ENCODE measurements at regions not wholly inside any gene's neighbourhood (a gene's known extent, or its start where the extent isn't known, plus 50 kb on each side); places are given as distances from the start of the nearest gene placed in this dataset.
A peak's percentile ranks its signal among the peaks of the same experiment; 100 is the strongest.

DNA sequence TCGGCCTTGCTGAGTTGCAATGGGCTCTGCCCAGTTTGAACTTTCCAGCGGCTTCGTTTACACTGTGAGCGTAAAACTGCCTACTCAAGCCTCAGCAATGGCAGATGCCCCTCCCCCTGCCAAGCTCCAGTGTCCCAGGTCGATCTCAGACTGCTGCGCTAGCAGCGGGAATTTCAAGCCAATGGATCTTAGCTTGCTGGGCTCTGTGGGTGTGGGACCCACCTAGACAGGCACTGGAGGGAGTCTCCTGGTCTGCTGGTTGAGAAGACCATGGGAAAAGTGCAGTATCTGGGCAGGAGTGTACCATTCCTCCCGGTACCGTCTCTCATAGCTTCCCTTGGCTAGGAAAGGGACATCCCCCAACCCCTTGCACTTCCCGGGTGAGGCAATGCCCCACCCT is 88.2 kb downstream of the KLHL28 start:
- TF ChIP-seq, protein P1, sequence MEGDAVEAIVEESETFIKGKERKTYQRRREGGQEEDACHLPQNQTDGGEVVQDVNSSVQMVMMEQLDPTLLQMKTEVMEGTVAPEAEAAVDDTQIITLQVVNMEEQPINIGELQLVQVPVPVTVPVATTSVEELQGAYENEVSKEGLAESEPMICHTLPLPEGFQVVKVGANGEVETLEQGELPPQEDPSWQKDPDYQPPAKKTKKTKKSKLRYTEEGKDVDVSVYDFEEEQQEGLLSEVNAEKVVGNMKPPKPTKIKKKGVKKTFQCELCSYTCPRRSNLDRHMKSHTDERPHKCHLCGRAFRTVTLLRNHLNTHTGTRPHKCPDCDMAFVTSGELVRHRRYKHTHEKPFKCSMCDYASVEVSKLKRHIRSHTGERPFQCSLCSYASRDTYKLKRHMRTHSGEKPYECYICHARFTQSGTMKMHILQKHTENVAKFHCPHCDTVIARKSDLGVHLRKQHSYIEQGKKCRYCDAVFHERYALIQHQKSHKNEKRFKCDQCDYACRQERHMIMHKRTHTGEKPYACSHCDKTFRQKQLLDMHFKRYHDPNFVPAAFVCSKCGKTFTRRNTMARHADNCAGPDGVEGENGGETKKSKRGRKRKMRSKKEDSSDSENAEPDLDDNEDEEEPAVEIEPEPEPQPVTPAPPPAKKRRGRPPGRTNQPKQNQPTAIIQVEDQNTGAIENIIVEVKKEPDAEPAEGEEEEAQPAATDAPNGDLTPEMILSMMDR (IDR thresholded peaks at IDR 0.05; ENCODE audit: extremely low read depth, insufficient read depth, missing control alignments) = no peak
- DNase-seq (ENCODE audit: low spot score) = no peak
- in situ Hi-C loops (cut with MboI; ENCODE audit: low pct_unique_long_range_greater_than_20kb, low sequenced_read_pairs, unreplicated experiment) = no loop called here

GRCh38 chr14:44866770-44867169 is 95.0 kb downstream of the KLHL28 start:
- TF ChIP-seq, protein P1 (IDR thresholded peaks at IDR 0.05; ENCODE audit: extremely low read depth, insufficient read depth, missing control alignments) = no peak
- DNase-seq (ENCODE audit: low spot score) = no peak
- in situ Hi-C loops (cut with MboI; ENCODE audit: low pct_unique_long_range_greater_than_20kb, low sequenced_read_pairs, unreplicated experiment) = no loop called here

- TF ChIP-seq, protein P1 (IDR thresholded peaks at IDR 0.05; ENCODE audit: extremely low read depth, insufficient read depth, missing control alignments) = no peak
- no peak for DNase-seq (ENCODE audit: low spot score)
- in situ Hi-C loops (cut with MboI; ENCODE audit: low pct_unique_long_range_greater_than_20kb, low sequenced_read_pairs, unreplicated experiment) = no loop called here
Measured at GRCh38 chr14:44866322-44866721, 95.4 kb downstream of the KLHL28 start.

GRCh38 chr14:44863271-44863670 is 98.5 kb downstream of the KLHL28 start:
- TF ChIP-seq, protein P1 (IDR thresholded peaks at IDR 0.05; ENCODE audit: extremely low read depth, insufficient read depth, missing control alignments) = no peak
- in situ Hi-C loops (cut with MboI; ENCODE audit: low pct_unique_long_range_greater_than_20kb, low sequenced_read_pairs, unreplicated experiment) = no loop called here

DNA sequence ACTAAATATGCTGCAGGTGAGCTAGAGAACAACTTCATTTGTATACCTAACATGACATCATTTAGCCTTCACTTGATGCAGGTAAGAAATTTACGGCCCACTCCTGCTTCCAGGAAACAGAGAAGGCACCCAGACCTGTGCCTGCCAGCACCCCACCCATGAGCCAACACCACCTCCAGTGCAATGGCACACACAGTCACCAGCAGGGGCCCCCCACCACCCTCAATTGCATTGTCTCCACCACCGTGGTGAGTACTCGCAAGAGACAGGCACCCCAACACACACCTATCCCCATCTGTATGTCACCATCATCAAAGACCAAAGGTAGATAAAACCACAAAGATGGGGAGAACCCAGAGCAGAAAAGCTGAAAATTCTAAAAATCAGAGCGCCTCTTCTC is 107.6 kb downstream of the KLHL28 start:
- TF ChIP-seq, protein P1 (IDR thresholded peaks at IDR 0.05; ENCODE audit: extremely low read depth, insufficient read depth, missing control alignments) = peak; percentile 8
- no peak for DNase-seq (ENCODE audit: low spot score)
- in situ Hi-C loops (cut with MboI; ENCODE audit: low pct_unique_long_range_greater_than_20kb, low sequenced_read_pairs, unreplicated experiment) = no loop called here

More at GRCh38 chr14:44863271-44863670, 98.5 kb downstream of the KLHL28 start:
- DNase-seq (ENCODE audit: low spot score) = no peak

GRCh38 chr14:44847526-44848309 is 114.0 kb downstream of the KLHL28 start:
- no peak for DNase-seq (ENCODE audit: low spot score)
- in situ Hi-C loops (cut with MboI; ENCODE audit: low pct_unique_long_range_greater_than_20kb, low sequenced_read_pairs, unreplicated experiment) = no loop called here
- TF ChIP-seq, protein P1 (IDR thresholded peaks at IDR 0.05; ENCODE audit: extremely low read depth, insufficient read depth, missing control alignments) = no peak

Measured in GM13977 (cell line).